ENCODE measurements at regions not wholly inside any gene's neighbourhood (a gene's known extent, or its start where the extent isn't known, plus 50 kb on each side); places are given as distances from the start of the nearest gene placed in this dataset.

DNA sequence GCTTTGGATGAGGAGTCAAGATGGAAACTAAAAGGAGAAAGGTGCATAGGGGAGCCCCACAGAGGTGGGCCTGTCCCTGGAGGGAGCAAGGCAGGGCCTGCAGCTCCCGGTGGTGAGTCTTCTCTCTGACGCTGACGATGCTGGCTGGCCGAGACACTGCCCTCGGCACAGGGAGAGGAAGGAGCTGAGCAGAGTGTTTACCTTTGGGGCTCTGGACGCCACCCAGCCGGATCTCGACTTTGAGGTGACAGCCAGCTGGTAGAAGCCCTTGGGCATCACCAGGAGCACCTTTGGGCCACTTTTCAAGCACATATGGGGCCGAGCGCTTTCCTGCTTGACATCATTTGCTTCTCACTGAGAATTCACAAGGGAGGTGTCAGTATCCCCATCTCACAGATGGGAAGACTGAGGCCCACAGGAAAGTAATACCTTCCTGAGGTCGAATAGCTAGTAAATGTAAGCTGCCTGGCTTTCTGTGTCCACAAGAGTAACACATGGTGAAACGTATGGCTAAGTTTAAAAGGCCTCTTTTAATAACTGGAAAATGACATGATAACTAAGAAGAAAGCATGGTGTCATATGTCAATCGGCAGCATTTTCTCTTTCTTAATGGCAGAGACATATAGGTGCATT, 294.3 kb upstream of the TNRC6C start:
- Mint-ChIP-seq H3K9me3 (peaks cover 9% of the 10 kb centered on the region), H3K4me3 (no peak overlapping the region), H3K4me1 (ENCODE audit: low read depth in 2 of 2) (peaks cover 30 to 32% of the 10 kb centered on the region in 2 donors), H3K36me3 (peaks cover 17% of the 10 kb centered on the region), H3K27me3 (peaks cover 0 to 3% of the 10 kb centered on the region in 2 donors), H3K27ac (peak overlapping the region in 1 of 2 donors; percentile 45)
- ATAC-seq: no peak
- no peak for DNase-seq (ENCODE audit: low spot score)

DNA sequence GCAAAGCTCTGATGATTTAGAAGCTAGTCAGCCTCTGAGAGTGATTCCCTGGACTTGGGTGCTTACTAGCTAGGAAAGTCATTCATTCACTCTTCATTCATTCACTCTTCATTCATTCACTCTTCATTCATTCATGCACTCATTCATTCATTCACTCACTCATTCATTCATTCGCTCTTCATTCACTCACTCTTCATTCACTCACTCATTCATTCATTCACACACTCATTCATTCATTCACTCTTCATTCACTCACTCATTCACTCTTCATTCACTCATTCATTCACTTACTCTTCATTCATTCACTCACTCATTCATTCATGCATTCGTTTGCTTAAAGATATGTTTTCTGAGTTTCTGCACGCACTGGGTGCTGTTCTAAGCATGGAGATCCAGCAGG, 292.7 kb upstream of the TNRC6C start:
- peak overlapping the region; percentile 96 for H3K4me3 Mint-ChIP-seq
- H3K36me3 Mint-ChIP-seq: peaks cover 24% of the 10 kb centered on the region
- peak overlapping the region; percentile 96 to 97 for H3K27ac Mint-ChIP-seq
- peaks cover 9% of the 10 kb centered on the region for H3K9me3 Mint-ChIP-seq
- H3K4me1 Mint-ChIP-seq (ENCODE audit: low read depth in 2 of 2): peaks cover 36 to 37% of the 10 kb centered on the region in 2 donors
- DNase-seq (ENCODE audit: low spot score) (no peak), ATAC-seq (no peak)
- no peaks in the 10 kb centered on the region for H3K27me3 Mint-ChIP-seq

DNA sequence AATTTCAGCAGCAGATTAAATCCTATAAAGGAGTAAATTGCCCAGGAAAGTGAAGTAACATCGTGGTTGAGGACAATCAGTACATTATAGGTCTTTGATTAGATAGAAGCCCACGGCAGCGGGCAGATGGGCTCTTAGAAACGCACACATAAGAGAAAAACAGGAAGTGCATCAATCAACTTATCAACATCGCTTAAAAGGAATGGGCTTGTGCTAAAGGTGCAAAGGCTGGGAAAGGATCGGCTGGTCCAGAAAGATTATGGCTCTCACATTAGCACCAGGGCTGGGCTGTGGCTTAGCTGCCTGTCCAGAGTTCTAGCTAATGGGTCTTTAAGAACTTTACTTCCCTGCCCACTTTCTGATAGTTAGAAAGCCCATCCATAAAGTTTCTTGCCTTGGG, 292.0 kb upstream of the TNRC6C start:
- peak overlapping the region; percentile 96 for H3K4me3 Mint-ChIP-seq
- H3K27me3 Mint-ChIP-seq: no peaks in the 10 kb centered on the region
- H3K4me1 Mint-ChIP-seq (ENCODE audit: low read depth in 2 of 2): peaks cover 36 to 37% of the 10 kb centered on the region in 2 donors
- DNase-seq (ENCODE audit: low spot score) (no peak), ATAC-seq (peak; percentile 14 to 61)
- H3K9me3 Mint-ChIP-seq: peaks cover 9% of the 10 kb centered on the region
- peaks cover 24% of the 10 kb centered on the region for H3K36me3 Mint-ChIP-seq
- H3K27ac Mint-ChIP-seq: peak overlapping the region; percentile 96 to 97

DNA sequence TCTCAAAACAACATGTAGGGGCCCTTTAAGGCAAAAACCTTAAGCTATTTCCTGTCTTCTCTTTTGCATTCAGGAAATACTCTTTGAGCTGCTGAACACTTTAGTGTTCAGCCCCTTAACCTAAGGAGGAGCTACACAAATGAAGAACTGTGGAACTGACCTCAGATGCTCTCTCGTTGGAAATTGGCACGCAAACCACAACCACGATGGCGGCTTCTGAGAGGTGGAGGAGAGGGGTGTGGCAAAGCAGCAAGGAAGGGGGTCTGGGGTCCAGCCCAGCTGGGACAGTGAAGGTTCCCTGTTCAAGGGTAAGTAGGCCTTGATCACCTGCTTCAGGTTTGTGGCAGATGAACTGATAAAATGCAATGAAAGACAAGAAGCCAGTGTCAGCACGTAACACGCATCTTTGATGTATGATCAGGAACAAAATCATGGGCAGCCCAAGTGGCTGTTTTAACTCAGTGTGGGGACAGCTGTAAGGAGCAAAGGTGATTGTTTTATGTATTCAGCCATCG, 291.6 kb upstream of the TNRC6C start:
- Mint-ChIP-seq H3K27me3 (no peaks in the 10 kb centered on the region), H3K4me1 (ENCODE audit: low read depth in 2 of 2) (peaks cover 37 to 39% of the 10 kb centered on the region in 2 donors), H3K9me3 (peaks cover 9% of the 10 kb centered on the region), H3K27ac (peak overlapping the region; percentile 96 to 97), H3K36me3 (peaks cover 24% of the 10 kb centered on the region), H3K4me3 (peak overlapping the region; percentile 96)
- peak; percentile 90 to 94 for ATAC-seq
- peak; percentile 68 for DNase-seq (ENCODE audit: low spot score)

DNA sequence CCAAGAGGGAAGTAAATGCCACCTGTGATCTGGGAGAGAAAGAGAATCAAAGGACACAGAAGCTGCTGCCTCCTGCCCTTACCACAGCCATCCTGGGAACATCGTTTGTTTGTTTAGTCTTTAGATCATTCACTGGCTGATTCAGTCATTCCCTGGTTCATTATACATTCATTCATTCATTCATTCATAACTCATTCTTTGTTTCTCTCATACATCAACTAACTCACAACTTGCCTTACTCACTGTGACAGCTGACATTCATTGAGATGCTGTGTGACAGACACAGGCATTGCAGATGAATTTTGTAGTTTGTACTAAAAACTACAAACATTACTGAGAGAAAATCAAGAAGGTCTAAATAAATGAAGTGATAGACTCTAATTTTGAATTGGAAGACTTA, 291.0 kb upstream of the TNRC6C start:
- H3K4me3 Mint-ChIP-seq: peak overlapping the region; percentile 96
- peak overlapping the region; percentile 96 to 97 for H3K27ac Mint-ChIP-seq
- H3K36me3 Mint-ChIP-seq: peaks cover 24% of the 10 kb centered on the region
- DNase-seq (ENCODE audit: low spot score) (no peak), ATAC-seq (peak in 1 of 2 donors; percentile 39)
- peaks cover 9% of the 10 kb centered on the region for H3K9me3 Mint-ChIP-seq
- H3K4me1 Mint-ChIP-seq (ENCODE audit: low read depth in 2 of 2): peaks cover 37 to 39% of the 10 kb centered on the region in 2 donors
- H3K27me3 Mint-ChIP-seq: no peaks in the 10 kb centered on the region

DNA sequence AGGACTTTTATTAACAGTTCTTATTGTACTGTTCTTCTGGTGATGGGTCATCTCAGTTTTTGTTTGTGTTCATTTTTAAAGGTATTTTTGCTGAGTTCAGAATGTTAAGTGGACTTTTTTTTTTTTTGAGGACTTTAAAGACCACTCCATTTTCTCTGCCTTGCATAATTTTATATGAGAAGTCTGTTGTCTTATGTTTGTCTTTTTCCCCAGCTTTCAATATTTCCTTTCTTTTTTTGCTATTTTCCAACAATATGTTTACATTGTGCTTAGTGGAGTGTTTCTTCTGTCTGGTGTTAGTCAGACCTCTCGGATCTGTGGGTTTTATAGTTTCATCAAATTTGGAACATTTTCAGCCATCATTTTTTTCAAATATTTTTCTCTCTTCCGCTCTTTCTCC, 290.0 kb upstream of the TNRC6C start:
- peak overlapping the region; percentile 54 to 75 for H3K27ac Mint-ChIP-seq
- no peaks in the 10 kb centered on the region for H3K27me3 Mint-ChIP-seq
- DNase-seq (ENCODE audit: low spot score): no peak
- peak overlapping the region; percentile 60 for H3K4me3 Mint-ChIP-seq
- H3K36me3 Mint-ChIP-seq: peaks cover 24% of the 10 kb centered on the region
- no peak for ATAC-seq
- H3K4me1 Mint-ChIP-seq (ENCODE audit: low read depth in 2 of 2): peaks cover 37 to 43% of the 10 kb centered on the region in 2 donors
- peaks cover 9% of the 10 kb centered on the region for H3K9me3 Mint-ChIP-seq

DNA sequence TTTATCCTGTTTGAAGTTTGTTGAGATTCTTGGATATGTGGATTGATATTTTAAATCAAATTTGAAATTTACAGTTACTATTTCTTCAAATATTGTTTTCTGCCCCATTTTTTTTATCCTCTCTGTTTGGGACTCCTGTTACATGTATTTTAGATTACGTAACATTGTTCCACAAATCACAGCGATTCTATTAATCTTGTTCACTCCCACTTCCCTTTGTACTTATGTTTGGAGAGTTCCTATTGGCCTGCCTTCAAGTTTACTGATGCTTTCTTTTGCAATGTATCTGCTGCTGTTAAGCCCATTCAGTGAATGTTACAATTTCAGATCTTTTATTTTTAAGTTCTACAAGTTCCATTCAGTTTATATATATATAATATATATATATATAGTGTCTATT, 288.3 kb upstream of the TNRC6C start:
- Mint-ChIP-seq H3K27me3 (no peaks in the 10 kb centered on the region), H3K4me1 (ENCODE audit: low read depth in 2 of 2) (peaks cover 37 to 42% of the 10 kb centered on the region in 2 donors), H3K4me3 (no peak overlapping the region), H3K9me3 (peaks cover 9% of the 10 kb centered on the region), H3K36me3 (peaks cover 31% of the 10 kb centered on the region), H3K27ac (no peak overlapping the region)
- no peak for DNase-seq (ENCODE audit: low spot score)
- no peak for ATAC-seq

DNA sequence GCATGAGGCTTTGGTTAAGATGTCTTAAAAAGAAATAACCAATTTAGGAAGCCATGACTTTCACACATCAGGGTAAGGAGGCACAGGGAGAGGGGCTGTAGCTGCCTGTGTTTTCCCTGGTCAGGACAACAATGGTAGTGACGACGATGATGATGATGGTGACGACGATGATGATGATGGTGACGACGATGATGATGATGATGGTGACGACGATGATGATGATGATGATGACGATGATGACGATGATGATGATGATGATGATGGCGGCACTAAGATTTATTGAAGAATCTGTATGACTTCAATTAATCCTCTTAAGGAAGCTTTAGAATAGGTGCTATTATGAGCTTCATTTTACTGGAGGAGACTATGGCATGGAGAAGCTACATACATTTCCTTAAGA, 284.1 kb upstream of the TNRC6C start:
- H3K4me1 Mint-ChIP-seq (ENCODE audit: low read depth in 2 of 2): peaks cover 4 to 12% of the 10 kb centered on the region in 2 donors
- H3K4me3 Mint-ChIP-seq: no peak overlapping the region
- no peak overlapping the region for H3K27ac Mint-ChIP-seq
- no peaks in the 10 kb centered on the region for H3K27me3 Mint-ChIP-seq
- DNase-seq (ENCODE audit: low spot score) (no peak), ATAC-seq (no peak)
- H3K9me3 Mint-ChIP-seq: no peaks in the 10 kb centered on the region
- H3K36me3 Mint-ChIP-seq: peaks cover 12% of the 10 kb centered on the region

DNA sequence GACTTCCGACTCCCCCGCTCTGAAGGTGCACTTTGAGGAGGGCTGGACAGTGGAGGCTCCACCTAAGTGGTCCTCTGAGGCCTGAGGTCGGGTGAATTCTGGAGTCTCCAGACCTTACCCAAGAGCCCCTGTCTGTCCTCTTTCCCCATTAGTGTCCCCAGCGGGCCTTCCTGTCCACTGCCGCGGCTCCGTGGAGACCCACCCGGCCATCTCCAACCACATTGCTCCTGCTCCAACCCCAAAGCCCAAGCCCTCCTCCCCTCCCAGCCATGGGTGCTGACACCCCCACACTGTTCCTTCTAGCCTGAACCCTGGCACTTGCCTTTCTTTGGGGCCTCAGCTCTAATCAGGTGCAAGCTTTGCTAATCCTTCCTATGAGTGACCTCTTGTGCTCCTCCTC, 283.1 kb upstream of the TNRC6C start:
- DNase-seq (ENCODE audit: low spot score): no peak
- peaks cover 0 to 10% of the 10 kb centered on the region in 2 donors for H3K4me1 Mint-ChIP-seq (ENCODE audit: low read depth in 2 of 2)
- no peak for ATAC-seq
- no peaks in the 10 kb centered on the region for H3K27me3 Mint-ChIP-seq
- no peak overlapping the region for H3K4me3 Mint-ChIP-seq
- no peak overlapping the region for H3K27ac Mint-ChIP-seq
- H3K9me3 Mint-ChIP-seq: no peaks in the 10 kb centered on the region
- H3K36me3 Mint-ChIP-seq: peaks cover 7% of the 10 kb centered on the region

DNA sequence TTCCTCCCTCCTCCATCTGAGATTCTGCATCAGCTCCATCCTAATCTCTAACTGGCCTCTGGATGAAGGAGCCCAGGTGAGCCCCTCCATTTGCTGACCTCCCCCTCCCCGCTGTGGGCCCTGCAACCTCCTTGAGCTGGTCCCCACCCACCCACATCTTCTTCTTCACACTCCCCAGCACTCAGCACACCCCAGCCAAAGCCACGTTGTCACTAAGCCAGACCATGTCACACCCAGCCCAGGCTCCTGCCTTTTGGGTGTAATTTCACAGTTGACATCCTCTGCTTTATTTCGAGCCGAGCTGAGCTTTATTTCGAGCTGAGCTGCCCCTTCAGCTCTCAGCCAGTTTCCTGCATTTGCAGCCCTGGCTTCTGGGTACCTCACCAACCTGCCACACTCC, 282.7 kb upstream of the TNRC6C start:
- H3K27me3 Mint-ChIP-seq: no peaks in the 10 kb centered on the region
- DNase-seq (ENCODE audit: low spot score): no peak
- no peaks in the 10 kb centered on the region for H3K9me3 Mint-ChIP-seq
- ATAC-seq: no peak
- H3K36me3 Mint-ChIP-seq: peaks cover 7% of the 10 kb centered on the region
- H3K4me3 Mint-ChIP-seq: no peak overlapping the region
- H3K27ac Mint-ChIP-seq: no peak overlapping the region
- peaks cover 0 to 10% of the 10 kb centered on the region in 2 donors for H3K4me1 Mint-ChIP-seq (ENCODE audit: low read depth in 2 of 2)

DNA sequence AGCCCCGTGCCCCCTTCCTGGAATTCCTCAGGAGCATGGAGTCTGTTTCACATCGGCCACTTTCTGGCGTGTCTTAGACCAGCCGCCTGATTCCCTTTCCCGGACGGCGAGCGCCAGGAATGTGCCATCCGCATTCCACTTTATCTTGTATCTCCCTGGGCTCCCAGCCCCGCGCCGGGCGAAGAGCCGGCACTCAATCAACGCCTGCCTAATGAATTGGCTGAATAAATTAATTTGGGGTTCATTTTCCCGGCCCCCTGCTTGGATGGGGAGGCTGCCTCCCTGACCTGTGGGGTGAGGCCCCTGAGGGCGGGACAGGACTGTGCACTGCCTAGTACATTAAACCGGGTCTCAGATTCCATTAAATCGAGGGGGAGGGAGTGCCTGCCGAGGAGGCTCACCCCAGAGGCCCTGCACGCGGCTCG, 282.3 kb upstream of the TNRC6C start:
- no peaks in the 10 kb centered on the region for H3K9me3 Mint-ChIP-seq
- H3K36me3 Mint-ChIP-seq: peaks cover 7% of the 10 kb centered on the region

DNA sequence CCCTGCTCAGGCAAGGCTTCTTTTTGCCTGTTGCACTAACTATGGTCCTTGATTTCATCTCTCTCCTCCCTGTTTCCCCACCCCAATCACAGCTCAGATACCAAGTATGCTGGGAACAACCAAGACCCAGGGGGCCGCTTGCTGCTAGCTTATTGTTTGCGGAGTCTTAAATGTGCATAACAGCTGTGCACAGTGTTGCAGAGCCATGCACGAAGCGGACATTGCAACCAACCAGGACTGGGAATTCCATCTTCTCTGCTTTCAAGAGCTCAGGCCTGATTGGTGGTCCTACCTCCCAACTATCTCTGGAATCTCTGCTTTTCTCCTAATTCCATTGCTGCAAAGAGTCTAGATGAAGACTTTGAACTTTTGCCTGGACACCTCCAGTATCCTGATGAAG, 281.3 kb upstream of the TNRC6C start:
- peaks cover 7% of the 10 kb centered on the region for H3K36me3 Mint-ChIP-seq
- DNase-seq (ENCODE audit: low spot score) (no peak), ATAC-seq (no peak)
- H3K27ac Mint-ChIP-seq: no peak overlapping the region
- H3K27me3 Mint-ChIP-seq: no peaks in the 10 kb centered on the region
- no peaks in the 10 kb centered on the region for H3K9me3 Mint-ChIP-seq
- peaks cover 0 to 6% of the 10 kb centered on the region in 2 donors for H3K4me1 Mint-ChIP-seq (ENCODE audit: low read depth in 2 of 2)
- no peak overlapping the region for H3K4me3 Mint-ChIP-seq

More for the DNA sequence above, 282.3 kb upstream of the TNRC6C start:
- no peak overlapping the region for H3K27ac Mint-ChIP-seq
- no peak for DNase-seq (ENCODE audit: low spot score)
- no peak for ATAC-seq
- H3K4me3 Mint-ChIP-seq: no peak overlapping the region
- peaks cover 0 to 10% of the 10 kb centered on the region in 2 donors for H3K4me1 Mint-ChIP-seq (ENCODE audit: low read depth in 2 of 2)
- no peaks in the 10 kb centered on the region for H3K27me3 Mint-ChIP-seq

DNA sequence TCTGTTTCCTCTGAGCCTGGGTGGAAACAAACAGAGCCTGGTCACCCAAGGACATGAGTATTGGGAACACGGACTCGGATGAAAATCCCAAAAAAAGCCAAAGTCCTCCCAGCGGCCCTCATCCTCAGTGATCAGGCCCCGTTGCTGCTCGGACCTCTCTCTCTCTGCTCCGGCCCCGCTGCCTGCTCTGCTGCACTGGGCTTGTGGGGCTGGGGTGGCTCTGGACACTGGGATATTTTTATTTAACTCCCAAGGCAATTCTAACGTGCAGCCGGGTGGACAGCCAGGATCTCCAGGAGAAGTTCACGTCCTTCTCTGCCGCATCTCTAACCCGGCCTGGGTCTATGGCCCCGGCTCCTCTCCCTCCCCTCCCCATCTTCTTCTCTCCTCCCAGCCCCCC, 280.9 kb upstream of the TNRC6C start:
- ATAC-seq: no peak
- DNase-seq (ENCODE audit: low spot score): peak; percentile 53
- H3K4me1 Mint-ChIP-seq (ENCODE audit: low read depth in 2 of 2): peaks cover 0 to 6% of the 10 kb centered on the region in 2 donors
- H3K36me3 Mint-ChIP-seq: peaks cover 7% of the 10 kb centered on the region
- no peaks in the 10 kb centered on the region for H3K9me3 Mint-ChIP-seq
- H3K27ac Mint-ChIP-seq: no peak overlapping the region
- H3K27me3 Mint-ChIP-seq: no peaks in the 10 kb centered on the region
- no peak overlapping the region for H3K4me3 Mint-ChIP-seq

DNA sequence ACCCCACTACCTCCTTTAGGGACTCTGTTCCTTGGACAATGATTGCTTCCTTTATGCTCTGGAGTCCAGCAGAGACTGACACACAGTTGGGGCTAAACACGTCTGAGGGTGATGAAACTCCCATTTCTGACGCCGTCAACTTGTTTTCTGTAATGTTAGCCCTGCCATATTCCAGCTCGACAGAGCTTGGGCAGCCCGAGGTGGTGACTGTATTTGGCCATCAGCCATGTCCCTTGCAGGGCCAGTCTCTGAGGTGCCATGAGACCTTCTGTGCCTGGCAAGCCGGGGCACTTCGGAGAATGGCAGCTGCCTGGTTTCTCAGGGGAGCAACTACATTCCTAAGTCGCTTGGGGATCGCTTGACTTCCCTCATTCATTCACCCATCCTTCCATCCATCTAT, 278.9 kb upstream of the TNRC6C start:
- no peak for ATAC-seq
- Mint-ChIP-seq H3K4me3 (no peak overlapping the region), H3K9me3 (no peaks in the 10 kb centered on the region), H3K27ac (no peak overlapping the region), H3K36me3 (peaks cover 2% of the 10 kb centered on the region), H3K27me3 (no peaks in the 10 kb centered on the region), H3K4me1 (ENCODE audit: low read depth in 2 of 2) (peaks cover 0 to 3% of the 10 kb centered on the region in 2 donors)
- DNase-seq (ENCODE audit: low spot score): no peak
